HG03457 (cell line): ENCODE measurements at regions not wholly inside any gene's neighbourhood (a gene's known extent, or its start where the extent isn't known, plus 50 kb on each side); places are given as distances from the start of the nearest gene placed in this dataset.

ENCODE experiments used
- ATAC-seq: cut with Tn5 transposase; IDR thresholded peaks from one replicate; pipeline ENCODE4 v1.9.1; 2021; ENCODE audit warnings: moderate number of reproducible peaks; ENCODE audit not compliant: unreplicated experiment

DNA sequence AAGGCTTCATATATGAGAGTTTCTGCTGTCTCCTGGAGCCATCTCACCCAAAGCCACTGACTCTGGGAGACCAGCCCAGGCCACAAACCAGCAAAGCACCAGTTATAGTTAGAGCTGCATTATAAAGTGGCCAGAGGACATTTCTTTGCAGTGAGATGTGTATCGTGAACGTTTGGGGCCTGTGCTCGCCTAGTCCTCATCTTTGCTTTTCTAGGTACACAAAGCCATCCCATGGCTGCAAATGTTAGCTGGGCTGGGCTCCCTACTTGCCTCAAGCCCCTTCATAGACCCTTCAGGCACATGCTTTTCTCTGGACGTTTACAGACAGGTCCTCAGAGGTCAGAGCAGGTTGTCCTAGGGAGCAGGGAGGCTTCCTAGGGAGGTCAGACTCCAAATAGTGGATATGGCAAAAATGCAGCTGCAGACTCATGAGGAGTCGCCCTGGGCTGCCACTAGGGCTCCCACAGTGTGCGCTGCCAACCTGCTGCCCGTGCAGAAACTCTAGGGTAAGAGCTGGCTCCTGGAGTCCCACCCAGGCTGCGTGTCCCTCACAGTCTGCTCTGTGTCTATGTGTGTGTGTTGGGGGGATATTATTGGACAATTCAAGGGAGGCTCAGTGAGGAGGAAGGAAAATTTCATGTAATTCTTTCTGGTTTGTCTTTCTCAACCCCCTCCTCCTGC is 141.0 kb downstream of the RPIA start:
- peak; percentile 4 for ATAC-seq

DNA sequence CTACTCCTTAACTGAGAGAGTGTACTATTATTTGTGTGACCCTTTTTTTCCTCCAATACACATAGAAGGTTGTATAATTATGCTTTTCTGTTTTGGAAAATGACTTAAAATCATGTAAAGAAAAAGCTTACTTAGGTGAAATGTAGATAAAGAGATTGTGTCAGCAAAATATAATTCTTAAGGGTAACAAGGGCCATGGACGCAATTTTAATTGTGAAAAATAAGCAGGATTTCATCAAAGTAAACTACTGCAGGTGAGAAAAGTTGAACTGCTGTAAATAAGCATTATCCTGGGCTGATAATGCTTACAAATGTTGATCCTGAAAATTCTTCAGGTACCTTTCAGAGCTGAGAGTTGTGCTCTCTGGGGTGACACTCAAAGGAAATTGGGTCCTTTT is 141.5 kb downstream of the RPIA start:
- ATAC-seq = no peak

- ATAC-seq = no peak
Measured at GRCh38 chr2:88834376-88834775, 142.9 kb downstream of the RPIA start.

GRCh38 chr2:88834866-88835265 is 143.4 kb downstream of the RPIA start:
- ATAC-seq = no peak

- ATAC-seq = no peak
Measured at GRCh38 chr2:88835726-88836125, 144.3 kb downstream of the RPIA start.

DNA sequence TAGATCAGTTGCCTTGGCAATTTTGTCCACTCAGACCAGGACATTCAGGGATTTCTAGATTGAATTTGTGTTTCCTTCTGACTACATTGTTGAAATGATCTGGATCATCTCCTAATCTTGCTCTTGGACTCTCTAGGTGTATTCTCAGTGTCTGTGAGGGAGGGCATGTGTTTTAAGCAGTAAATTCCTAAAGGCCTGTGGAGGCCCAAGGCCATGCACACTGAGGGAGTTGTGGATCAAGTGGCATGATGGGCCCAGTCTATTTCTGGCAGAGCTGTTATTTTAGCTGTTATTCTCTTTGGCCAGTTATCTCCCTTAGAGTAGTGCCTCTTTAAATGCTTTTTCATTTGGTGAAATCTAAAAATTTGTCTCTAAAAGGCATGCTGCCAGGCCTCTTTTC is 144.9 kb downstream of the RPIA start:
- ATAC-seq = no peak

DNA sequence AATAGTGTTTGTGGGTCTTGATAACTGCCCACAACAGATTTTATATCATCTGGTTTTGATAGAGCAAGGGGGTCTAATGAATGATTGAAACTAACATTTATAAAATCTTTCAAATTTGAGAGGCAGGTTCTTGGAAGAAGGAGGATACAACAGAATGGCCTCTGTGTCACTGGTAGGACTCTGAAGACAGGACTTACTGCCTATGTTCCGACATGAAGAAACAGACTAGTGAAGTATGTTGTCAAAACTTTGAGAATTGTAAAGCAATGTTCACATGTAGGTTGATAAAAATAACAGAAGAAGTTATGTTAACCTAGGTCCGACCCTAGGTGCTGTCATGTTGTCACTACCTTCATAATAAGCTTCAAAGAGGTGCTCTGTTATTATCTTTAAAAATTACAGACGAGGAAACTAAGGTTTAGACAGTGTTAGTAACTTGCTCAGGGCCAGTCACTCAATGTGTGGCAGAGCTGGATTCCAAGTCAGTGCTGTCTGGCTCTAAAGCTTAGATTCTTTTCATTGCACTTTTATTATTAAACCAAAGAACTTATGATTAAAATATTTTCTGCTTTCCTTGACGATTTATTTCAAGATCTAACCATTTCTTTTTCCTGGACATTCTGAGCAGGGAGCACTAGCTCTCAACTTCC is 146.2 kb downstream of the RPIA start:
- ATAC-seq = no peak

DNA sequence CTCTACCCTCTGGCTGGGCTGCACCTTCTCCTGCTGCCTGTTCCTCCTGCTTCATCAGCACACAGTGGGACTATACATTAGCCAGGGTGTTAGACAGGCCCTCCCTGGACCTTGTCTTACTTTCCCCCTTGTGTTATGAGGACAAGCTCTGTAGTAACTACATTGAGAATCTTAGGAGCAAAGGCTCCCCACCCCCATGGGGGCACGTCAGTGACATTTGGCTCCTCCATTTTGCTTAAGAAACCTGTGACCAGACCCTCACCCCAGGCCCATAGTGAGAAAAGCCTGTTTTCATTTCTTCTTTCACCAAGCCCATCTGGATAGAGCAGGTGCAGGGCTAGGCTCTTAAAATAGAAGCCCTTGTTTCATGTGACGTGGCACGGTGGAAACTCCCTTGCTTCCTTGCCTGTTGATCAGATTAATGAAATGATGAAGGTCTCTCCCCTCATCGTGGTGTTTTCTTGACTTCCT is 146.7 kb downstream of the RPIA start:
- peak; percentile 74 for ATAC-seq

DNA sequence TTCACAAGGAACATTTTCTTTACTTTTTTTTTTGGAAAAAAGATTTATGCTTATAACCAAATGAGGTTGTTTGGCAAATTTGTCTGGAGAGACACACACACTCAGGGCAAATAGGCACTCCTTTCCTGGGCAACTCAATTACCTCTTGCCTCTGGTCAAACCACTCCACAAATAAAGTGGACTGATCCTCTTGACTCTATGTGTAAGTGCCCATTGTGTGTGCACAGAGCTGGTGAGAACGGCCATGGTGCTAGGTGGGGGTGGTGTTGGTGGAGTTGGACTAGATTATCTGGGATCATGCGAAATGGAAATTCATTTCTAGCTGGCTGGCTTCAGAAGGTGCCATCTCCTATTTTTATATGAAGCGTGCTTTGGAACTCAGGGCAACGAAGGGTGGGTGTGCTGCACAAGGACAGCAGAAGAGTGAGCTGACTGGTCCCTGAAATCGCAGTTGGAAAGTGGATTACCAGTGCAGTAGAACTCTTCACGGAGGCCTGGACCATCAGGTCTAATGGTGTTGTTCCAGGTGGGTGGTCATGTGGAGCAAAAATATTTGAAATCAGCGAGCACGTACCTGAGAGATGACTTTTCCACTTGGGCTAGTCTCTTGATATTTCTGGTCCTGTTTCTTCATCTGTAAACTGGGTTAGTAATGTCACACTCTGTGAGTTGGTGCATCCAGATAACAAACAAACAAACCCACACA is 149.9 kb downstream of the RPIA start:
- ATAC-seq = no peak

DNA sequence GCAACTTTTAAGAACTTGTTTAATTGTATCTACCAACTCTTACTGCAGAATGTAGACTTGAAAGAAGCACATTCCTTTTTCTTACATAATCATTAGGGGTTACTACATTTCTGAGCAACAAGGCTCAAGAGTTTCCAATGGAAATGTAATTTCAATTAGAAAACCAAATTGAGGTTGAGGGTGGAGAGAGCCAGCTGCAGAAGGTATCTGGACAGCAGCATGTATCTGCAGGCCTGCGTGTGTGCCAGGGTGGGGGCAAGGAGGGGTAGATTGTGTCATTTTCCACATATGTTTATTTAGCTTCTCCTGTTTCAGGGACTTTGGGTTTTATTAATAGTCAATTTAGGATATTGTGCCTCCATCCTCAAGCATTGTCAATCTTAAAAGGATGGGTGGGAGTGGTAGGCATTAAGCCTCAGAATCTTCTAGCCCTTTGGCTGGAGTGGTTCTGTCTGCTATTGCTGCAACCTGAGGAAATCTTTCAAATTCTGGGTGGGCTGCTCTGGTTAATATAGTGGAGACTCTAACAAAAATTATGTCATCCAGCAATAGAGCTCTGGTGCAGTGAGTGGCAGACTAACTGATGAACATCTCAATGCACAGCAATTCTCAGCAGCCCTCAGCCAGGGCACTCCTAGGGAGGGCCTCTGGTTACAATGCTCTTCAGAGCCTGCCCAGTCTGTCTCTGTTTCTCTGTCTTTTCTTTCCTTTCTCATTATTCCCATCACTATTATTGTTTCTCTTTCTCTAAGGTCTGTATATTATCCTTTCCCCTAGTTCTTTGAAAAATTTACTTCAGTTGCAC is 151.4 kb downstream of the RPIA start:
- ATAC-seq = no peak

DNA sequence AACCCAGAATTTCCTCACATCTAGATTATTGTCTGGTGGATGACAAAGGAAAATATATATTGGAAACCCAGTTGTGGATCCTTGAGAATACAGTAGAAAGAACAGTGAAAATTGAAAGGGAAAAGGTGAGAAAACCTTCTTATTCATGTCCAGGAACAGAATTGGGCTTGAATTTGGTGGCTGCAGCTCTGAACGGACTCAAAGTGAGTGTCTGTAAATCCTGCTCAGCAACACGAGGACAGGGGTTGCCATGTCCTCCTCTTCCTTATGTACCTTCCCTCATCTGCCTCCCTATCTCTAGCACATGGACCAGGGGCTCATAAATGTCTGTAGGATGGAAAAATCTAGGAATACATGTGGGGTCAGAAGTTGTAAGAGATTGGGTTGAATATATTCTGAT is 152.2 kb downstream of the RPIA start:
- no peak for ATAC-seq

- no peak for ATAC-seq
Measured at GRCh38 chr2:88844960-88845359, 153.5 kb downstream of the RPIA start.

DNA sequence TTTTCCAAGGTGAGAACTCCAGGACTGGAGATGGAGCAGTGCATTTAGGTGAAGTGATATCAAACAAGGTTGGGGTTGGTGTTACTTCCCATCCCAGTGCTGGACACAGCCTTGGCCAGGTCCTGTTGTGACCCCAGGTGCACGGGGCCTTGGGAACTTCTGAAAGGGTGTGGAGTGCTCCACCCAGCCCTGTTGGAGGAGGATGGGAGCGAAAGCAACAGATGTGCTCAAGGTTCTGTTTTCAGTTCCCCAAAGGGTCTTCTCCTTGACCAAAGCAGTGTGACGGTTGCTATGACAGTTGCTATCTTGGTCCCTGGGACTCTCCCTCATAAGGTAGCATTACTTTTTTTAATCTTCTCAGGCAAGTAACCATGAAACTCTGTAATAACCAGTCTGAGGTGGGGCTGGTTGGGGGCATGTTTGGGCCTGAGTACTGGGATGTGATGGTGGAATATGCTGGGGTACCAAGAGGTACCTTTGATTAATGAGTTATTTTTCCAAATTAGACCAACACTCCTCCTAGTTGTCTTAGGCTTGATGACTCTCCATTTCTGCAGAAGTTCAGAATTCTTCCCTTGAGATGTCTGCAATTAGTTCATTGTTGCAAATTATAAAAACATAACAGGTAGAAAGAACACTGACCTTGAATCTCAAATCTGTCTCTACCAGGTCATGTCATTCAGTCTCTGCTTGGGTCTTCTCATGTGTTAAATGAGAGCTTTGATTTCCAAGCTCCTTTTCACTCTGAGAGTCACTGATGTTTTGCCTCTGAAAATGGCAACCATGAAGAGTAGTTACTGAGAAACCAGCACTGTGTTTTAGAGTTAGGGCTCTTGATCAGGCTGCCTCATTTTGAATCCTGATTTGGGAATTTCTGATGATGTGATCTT is 154.5 kb downstream of the RPIA start:
- ATAC-seq = peak; percentile 77

DNA sequence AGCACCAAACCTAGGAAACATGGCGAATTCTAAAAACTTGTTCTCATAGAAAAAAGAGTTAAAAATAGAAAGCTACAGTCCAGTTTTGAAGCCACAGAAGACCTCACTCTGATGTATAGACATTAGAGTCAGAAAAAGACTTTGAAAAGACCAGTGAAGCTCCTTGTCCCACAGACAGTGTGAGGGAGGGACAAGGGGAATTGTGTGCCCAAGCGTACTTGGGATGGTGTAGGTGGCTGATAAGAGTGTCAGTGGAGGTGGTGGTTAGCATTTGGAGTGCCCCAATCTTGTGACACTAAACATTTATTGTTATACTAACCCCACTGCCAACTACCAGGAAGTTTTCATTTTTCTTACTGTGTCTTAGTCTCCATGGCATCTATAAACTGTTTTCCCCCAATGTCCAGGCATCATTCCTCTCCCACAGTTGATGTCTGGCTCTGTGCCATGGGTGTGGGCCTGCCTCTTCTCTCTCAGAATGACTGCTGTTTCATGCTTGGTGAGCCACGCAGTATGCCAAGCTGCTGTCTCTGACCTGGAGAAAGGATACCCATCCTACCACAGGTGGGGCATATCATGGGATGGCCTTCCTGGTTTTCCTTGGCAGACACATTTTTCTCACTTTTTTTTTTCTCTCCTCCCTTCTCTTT is 161.4 kb downstream of the RPIA start:
- no peak for ATAC-seq

DNA sequence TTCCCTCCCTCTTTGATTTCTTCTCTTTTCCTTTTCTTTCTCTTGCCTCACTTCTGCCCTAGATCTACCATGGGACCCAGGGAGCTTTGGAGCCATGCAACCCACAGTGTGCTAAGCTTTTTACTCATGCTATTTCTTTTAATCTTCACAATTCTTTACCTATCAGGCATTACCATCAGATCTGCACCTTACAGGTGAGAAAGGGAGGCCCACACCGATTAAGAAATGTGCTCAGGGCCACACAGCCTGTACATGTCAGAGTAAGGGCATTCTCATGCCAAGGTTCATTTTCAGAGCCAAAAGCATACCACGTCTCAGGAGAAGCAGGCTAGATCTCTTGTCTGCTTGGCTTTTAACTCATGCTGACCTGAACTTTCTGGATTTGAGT is 161.9 kb downstream of the RPIA start:
- ATAC-seq = no peak

- no peak for ATAC-seq
Measured at GRCh38 chr2:88854528-88854927, 163.1 kb downstream of the RPIA start.

- ATAC-seq = peak; percentile 32
Measured at GRCh38 chr2:88855620-88856408, 164.3 kb downstream of the RPIA start.

DNA sequence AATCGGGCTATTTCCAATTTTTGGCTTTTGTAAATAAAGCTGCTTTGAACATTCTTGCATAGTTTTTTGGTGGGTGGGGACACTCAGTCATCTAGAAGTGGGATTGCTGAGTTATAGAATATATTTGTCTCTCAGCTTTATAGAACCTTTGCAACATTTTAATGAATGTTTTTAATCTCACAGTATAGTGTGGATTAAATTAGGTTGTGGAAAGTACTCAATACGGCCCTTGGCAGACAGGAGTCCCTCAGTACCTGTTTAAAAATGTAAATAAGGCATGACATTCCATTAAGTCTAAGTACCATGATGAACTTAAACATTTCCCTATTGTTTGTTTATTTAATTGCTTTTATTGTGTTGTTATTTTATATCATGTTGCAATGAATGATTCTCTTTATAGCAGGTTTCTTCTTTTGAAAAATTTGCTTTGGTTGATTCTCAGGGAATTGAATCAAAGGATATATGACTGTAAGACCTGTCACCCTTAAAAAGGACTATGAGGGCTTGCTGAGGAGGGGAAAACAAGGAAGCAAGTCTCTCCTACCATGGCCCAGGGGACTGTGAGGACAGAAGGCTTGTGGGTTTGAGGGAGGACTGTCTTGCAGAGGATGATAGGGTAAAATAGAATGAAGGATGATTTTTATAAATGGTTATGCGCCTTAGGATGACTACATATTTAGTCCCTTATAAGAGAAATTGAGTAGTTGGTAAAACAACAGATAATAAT is 165.1 kb downstream of the RPIA start:
- ATAC-seq = no peak
